HG02885 (cell line): ENCODE measurements at regions not wholly inside any gene's neighbourhood (a gene's known extent, or its start where the extent isn't known, plus 50 kb on each side); places are given as distances from the start of the nearest gene placed in this dataset.

Experiments used
- ATAC-seq: cut with Tn5 transposase; IDR thresholded peaks from one replicate; pipeline ENCODE4 v1.9.1; 2021; ENCODE audit warnings: mild to moderate bottlenecking; ENCODE audit not compliant: unreplicated experiment, poor library complexity

- no peak for ATAC-seq
These were observed 213.3 kb downstream of the SH3BP4 start for GRCh38 chr2:235165136-235165535.

- no peak for ATAC-seq
These were observed 213.8 kb downstream of the SH3BP4 start for GRCh38 chr2:235165631-235166030.

- no peak for ATAC-seq
These were observed 216.6 kb downstream of the SH3BP4 start for GRCh38 chr2:235168174-235168979.

GRCh38 chr2:235170016-235170415 is 218.2 kb downstream of the SH3BP4 start:
- ATAC-seq = no peak

GRCh38 chr2:235170536-235171521 is 219.0 kb downstream of the SH3BP4 start:
- ATAC-seq = no peak

- no peak for ATAC-seq
These were observed 219.8 kb downstream of the SH3BP4 start for GRCh38 chr2:235171550-235172031.

GRCh38 chr2:235180642-235181041 is 228.8 kb downstream of the SH3BP4 start:
- no peak for ATAC-seq

- ATAC-seq = no peak
These were observed 232.0 kb downstream of the SH3BP4 start for GRCh38 chr2:235183786-235184185.

GRCh38 chr2:235187806-235188205 is 236.0 kb downstream of the SH3BP4 start:
- ATAC-seq = no peak

GRCh38 chr2:235191486-235191885 is 239.7 kb downstream of the SH3BP4 start:
- ATAC-seq = no peak

GRCh38 chr2:235191978-235192377 is 240.2 kb downstream of the SH3BP4 start:
- no peak for ATAC-seq

- no peak for ATAC-seq
These were observed 242.5 kb downstream of the SH3BP4 start for GRCh38 chr2:235194351-235194750.

- no peak for ATAC-seq
These were observed 243.0 kb downstream of the SH3BP4 start for GRCh38 chr2:235194836-235195235.

GRCh38 chr2:235195921-235196320 is 244.1 kb downstream of the SH3BP4 start:
- no peak for ATAC-seq

GRCh38 chr2:235199128-235199527 is 247.3 kb downstream of the SH3BP4 start:
- no peak for ATAC-seq

- no peak for ATAC-seq
These were observed 248.4 kb downstream of the SH3BP4 start for GRCh38 chr2:235200216-235200615.

GRCh38 chr2:235201756-235202155 is 249.9 kb downstream of the SH3BP4 start:
- ATAC-seq = no peak

- no peak for ATAC-seq
These were observed 253.1 kb downstream of the SH3BP4 start for GRCh38 chr2:235204948-235205347.

GRCh38 chr2:235206399-235206798 is 254.6 kb downstream of the SH3BP4 start:
- no peak for ATAC-seq

GRCh38 chr2:235206980-235207579 is 255.3 kb downstream of the SH3BP4 start:
- peak; percentile 59 for ATAC-seq

- no peak for ATAC-seq
These were observed 259.2 kb downstream of the SH3BP4 start for GRCh38 chr2:235211056-235211455.
